ENCODE measurements at regions not wholly inside any gene's neighbourhood (a gene's known extent, or its start where the extent isn't known, plus 50 kb on each side); places are given as distances from the start of the nearest gene placed in this dataset.

DNA sequence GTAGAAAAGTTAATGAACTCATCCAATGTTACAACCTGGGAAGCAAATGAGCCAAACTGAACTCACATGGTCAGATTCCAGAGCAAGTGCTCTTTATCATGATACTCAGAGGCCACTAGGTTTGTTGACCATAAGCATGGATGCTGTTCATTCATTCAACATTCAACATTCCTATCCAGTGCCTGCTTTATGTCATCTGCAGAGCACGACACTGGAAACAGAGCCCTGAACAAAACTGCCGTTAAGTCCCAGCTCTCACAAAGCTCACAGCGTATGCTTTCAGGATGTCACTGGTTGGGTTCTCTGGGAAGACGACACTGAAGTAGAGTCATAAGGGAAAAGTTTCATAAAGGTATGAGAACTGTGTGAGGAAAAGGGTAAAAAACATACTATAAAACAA, 105.8 kb upstream of the TRIM77 start:
- TF ChIP-seq, protein P1, sequence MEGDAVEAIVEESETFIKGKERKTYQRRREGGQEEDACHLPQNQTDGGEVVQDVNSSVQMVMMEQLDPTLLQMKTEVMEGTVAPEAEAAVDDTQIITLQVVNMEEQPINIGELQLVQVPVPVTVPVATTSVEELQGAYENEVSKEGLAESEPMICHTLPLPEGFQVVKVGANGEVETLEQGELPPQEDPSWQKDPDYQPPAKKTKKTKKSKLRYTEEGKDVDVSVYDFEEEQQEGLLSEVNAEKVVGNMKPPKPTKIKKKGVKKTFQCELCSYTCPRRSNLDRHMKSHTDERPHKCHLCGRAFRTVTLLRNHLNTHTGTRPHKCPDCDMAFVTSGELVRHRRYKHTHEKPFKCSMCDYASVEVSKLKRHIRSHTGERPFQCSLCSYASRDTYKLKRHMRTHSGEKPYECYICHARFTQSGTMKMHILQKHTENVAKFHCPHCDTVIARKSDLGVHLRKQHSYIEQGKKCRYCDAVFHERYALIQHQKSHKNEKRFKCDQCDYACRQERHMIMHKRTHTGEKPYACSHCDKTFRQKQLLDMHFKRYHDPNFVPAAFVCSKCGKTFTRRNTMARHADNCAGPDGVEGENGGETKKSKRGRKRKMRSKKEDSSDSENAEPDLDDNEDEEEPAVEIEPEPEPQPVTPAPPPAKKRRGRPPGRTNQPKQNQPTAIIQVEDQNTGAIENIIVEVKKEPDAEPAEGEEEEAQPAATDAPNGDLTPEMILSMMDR (IDR thresholded peaks at IDR 0.05): no peak
- TF ChIP-seq EP300 (IDR thresholded peaks at IDR 0.05): no peak
- TF ChIP-seq POLR2A (IDR thresholded peaks at IDR 0.05; ENCODE audit: low read depth): no peak
- no peak for TF ChIP-seq POLR2AphosphoS5 (IDR thresholded peaks at IDR 0.05)

Measured in esophagus muscularis mucosa (tissue), 4 donors.